ENCODE measurements at regions not wholly inside any gene's neighbourhood (a gene's known extent, or its start where the extent isn't known, plus 50 kb on each side); places are given as distances from the start of the nearest gene placed in this dataset.

DNA sequence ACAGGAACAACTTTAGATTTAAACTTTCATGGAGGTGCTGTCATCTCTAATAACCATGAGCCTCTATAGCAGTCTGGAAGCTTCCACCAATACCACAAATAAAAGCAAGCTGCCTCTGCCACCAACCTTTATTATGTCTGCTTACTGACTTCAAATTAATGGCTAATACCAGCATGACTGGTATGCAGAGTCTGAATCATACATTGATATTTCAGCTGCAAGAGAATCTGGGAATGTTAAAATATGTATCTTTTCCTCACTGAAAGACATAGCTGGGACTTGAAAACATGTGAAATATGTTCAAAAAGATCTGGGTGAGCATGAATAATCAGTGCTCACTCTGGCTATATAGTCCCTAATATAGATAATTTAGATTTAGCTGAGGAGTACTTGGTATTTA lies 488.6 kb downstream of the CDH8 start:
- Mint-ChIP-seq H3K4me1 (no peaks in the 10 kb centered on the region), H3K27ac (no peak overlapping the region), H3K9me3 (peaks cover 0 to 26% (median 8%) of the 10 kb centered on the region in 9 donors), H3K36me3 (no peaks in the 10 kb centered on the region), H3K4me3 (no peak overlapping the region), H3K27me3 (no peaks in the 10 kb centered on the region)
- POLR2A ChIA-PET, result no interaction called here
- DNase-seq (no peak), ATAC-seq (no peak)

DNA sequence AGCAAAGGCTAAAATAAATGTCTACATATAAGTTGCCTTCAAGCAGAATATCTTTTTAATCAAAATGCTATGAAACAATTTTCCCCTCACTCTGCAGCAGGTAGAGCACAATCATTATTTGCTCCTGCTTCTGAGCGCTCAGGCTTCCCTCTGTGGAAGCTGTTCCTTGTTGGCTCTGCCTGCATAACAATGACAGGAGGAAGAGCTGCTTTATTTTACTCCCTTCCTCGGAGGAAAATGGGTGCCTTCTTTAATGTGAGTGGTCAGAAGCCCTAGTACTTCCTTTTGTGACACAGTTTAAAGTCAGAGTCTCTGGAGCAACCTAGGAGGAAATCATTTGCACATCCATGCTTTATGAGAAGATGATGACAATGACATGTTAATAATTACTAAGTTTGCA lies 492.1 kb downstream of the CDH8 start:
- ATAC-seq, result no peak
- no peak overlapping the region for H3K4me3 Mint-ChIP-seq
- no peaks in the 10 kb centered on the region for H3K27me3 Mint-ChIP-seq
- H3K4me1 Mint-ChIP-seq, result no peaks in the 10 kb centered on the region
- H3K27ac Mint-ChIP-seq, result no peak overlapping the region
- no peaks in the 10 kb centered on the region for H3K36me3 Mint-ChIP-seq
- POLR2A ChIA-PET, result no interaction called here
- no peak for DNase-seq
- H3K9me3 Mint-ChIP-seq, result peaks cover 0 to 31% (median 11%) of the 10 kb centered on the region in 9 donors

GRCh38 chr16:61540216-61540615 lies 496.0 kb downstream of the CDH8 start:
- Mint-ChIP-seq H3K36me3 (peaks cover 0 to 4% (median 0%) of the 10 kb centered on the region in 3 donors), H3K27me3 (no peaks in the 10 kb centered on the region), H3K27ac (no peak overlapping the region), H3K4me1 (no peaks in the 10 kb centered on the region), H3K9me3 (peaks cover 11 to 59% (median 24%) of the 10 kb centered on the region in 9 donors), H3K4me3 (no peak overlapping the region)
- DNase-seq (no peak), ATAC-seq (no peak)
- POLR2A ChIA-PET, result no interaction called here

DNA sequence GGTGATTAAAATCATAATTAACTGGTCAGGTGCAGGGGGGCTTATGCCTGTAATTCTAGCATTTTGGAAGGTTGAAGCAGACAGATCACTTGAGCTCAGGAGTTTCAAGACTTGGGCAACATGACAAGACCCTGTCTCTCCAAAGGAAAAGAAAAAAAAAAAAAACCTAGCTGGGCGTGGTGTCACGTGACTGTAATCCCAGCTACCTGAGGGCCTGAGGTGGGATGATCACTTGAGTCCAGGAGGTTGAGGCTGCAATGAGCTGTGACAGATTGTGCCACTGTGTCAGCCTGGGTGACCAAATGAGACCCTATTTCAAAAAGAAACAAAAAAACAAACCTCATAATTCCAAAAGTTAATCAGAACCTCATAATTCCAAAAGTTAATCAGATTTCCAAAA lies 505.5 kb downstream of the CDH8 start:
- H3K27ac Mint-ChIP-seq, result no peak overlapping the region
- peaks cover 12 to 50% (median 23%) of the 10 kb centered on the region in 9 donors for H3K9me3 Mint-ChIP-seq
- H3K4me3 Mint-ChIP-seq, result no peak overlapping the region
- DNase-seq (no peak), ATAC-seq (no peak)
- peaks cover 0 to 10% (median 0%) of the 10 kb centered on the region in 3 donors for H3K36me3 Mint-ChIP-seq
- POLR2A ChIA-PET, result no interaction called here
- no peaks in the 10 kb centered on the region for H3K27me3 Mint-ChIP-seq
- no peaks in the 10 kb centered on the region for H3K4me1 Mint-ChIP-seq

- H3K27ac Mint-ChIP-seq, result no peak overlapping the region
- peaks cover 0 to 19% (median 7%) of the 10 kb centered on the region in 9 donors for H3K9me3 Mint-ChIP-seq
Observed at GRCh38 chr16:61500851-61501250, 535.4 kb downstream of the CDH8 start.

GRCh38 chr16:61480250-61480649 lies 556.0 kb downstream of the CDH8 start:
- no peak overlapping the region for H3K27ac Mint-ChIP-seq
- ATAC-seq (no peak), DNase-seq (no peak)
- H3K9me3 Mint-ChIP-seq, result peaks cover 6 to 49% (median 17%) of the 10 kb centered on the region in 9 donors
- no peaks in the 10 kb centered on the region for H3K4me1 Mint-ChIP-seq
- H3K4me3 Mint-ChIP-seq, result no peak overlapping the region
- peaks cover 0 to 3% (median 0%) of the 10 kb centered on the region in 3 donors for H3K36me3 Mint-ChIP-seq
- POLR2A ChIA-PET, result no interaction called here
- H3K27me3 Mint-ChIP-seq, result no peaks in the 10 kb centered on the region

More at GRCh38 chr16:61500851-61501250, 535.4 kb downstream of the CDH8 start:
- Mint-ChIP-seq H3K4me1 (peaks cover 0 to 2% (median 0%) of the 10 kb centered on the region in 4 donors), H3K36me3 (no peaks in the 10 kb centered on the region), H3K27me3 (no peaks in the 10 kb centered on the region), H3K4me3 (no peak overlapping the region)
- DNase-seq, result no peak
- POLR2A ChIA-PET, result no interaction called here
- ATAC-seq, result no peak

DNA sequence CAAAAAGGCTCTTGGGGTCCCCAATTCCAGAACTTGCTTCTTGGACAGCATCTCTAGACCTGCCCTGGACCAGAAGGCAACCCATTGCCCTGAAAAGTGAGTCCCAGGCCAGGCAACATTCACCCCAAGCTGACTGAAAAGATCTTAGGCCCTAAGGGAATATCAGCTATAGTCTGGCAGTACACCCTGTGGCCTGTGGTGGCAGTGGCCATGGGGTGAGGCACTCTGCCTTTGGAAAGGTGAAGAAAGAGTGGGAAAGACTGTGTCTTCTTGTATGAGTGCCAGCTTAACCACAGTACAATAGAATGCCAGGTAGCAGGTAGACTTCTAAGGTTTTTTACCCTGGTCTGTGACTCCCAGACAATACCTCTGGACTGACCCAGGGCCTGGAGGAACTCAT lies 564.5 kb downstream of the CDH8 start:
- peaks cover 8 to 46% (median 23%) of the 10 kb centered on the region in 9 donors for H3K9me3 Mint-ChIP-seq
- ATAC-seq (no peak), DNase-seq (no peak)
- H3K36me3 Mint-ChIP-seq, result peaks cover 0 to 12% (median 0%) of the 10 kb centered on the region in 3 donors
- H3K4me3 Mint-ChIP-seq, result no peak overlapping the region
- POLR2A ChIA-PET, result no interaction called here
- H3K27me3 Mint-ChIP-seq, result no peaks in the 10 kb centered on the region
- H3K27ac Mint-ChIP-seq, result no peak overlapping the region
- no peaks in the 10 kb centered on the region for H3K4me1 Mint-ChIP-seq

GRCh38 chr16:61471023-61471422 lies 565.2 kb downstream of the CDH8 start:
- Mint-ChIP-seq H3K4me3 (no peak overlapping the region), H3K27me3 (no peaks in the 10 kb centered on the region), H3K27ac (no peak overlapping the region), H3K9me3 (peaks cover 7 to 48% (median 24%) of the 10 kb centered on the region in 9 donors), H3K4me1 (no peaks in the 10 kb centered on the region), H3K36me3 (peaks cover 0 to 9% (median 0%) of the 10 kb centered on the region in 3 donors)
- ATAC-seq (no peak), DNase-seq (no peak)
- POLR2A ChIA-PET, result no interaction called here

GRCh38 chr16:61465285-61465684 lies 571.0 kb downstream of the CDH8 start:
- H3K27ac Mint-ChIP-seq, result no peak overlapping the region
- no peaks in the 10 kb centered on the region for H3K27me3 Mint-ChIP-seq
- no peak for ATAC-seq
- peaks cover 10 to 48% (median 28%) of the 10 kb centered on the region in 9 donors for H3K9me3 Mint-ChIP-seq
- H3K36me3 Mint-ChIP-seq, result peaks cover 0 to 6% (median 0%) of the 10 kb centered on the region in 3 donors
- POLR2A ChIA-PET, result no interaction called here
- H3K4me1 Mint-ChIP-seq, result no peaks in the 10 kb centered on the region
- DNase-seq, result no peak
- no peak overlapping the region for H3K4me3 Mint-ChIP-seq

DNA sequence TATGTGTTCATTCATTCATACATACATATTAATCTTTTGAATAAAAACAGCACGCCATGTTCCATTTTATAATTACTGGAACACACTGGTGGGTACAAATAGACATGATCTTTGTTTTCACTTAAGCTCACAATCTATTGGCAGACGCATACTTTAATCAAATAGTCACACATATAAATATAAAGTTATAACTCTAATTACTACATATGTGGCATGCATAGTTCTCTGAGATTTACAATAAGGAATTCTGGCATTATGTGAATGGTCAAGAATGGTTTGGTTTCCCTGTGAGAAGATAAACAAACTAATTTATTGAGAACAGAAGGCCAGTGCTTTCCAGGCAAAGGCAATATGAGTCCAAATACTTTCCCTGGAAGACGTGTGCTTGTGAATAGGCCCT lies 576.2 kb downstream of the CDH8 start:
- POLR2A ChIA-PET, result no interaction called here

GRCh38 chr16:61435346-61435745 lies 600.9 kb downstream of the CDH8 start:
- Mint-ChIP-seq H3K27me3 (no peaks in the 10 kb centered on the region), H3K36me3 (peaks cover 0 to 8% (median 0%) of the 10 kb centered on the region in 3 donors), H3K9me3 (peaks cover 4 to 33% (median 12%) of the 10 kb centered on the region in 9 donors), H3K4me3 (no peak overlapping the region), H3K4me1 (no peaks in the 10 kb centered on the region), H3K27ac (no peak overlapping the region)
- DNase-seq (no peak), ATAC-seq (no peak)
- POLR2A ChIA-PET, result no interaction called here

More for the DNA sequence above, 576.2 kb downstream of the CDH8 start:
- peaks cover 0 to 14% (median 0%) of the 10 kb centered on the region in 3 donors for H3K36me3 Mint-ChIP-seq
- DNase-seq (no peak), ATAC-seq (no peak)
- peaks cover 6 to 58% (median 30%) of the 10 kb centered on the region in 9 donors for H3K9me3 Mint-ChIP-seq
- no peaks in the 10 kb centered on the region for H3K4me1 Mint-ChIP-seq
- no peaks in the 10 kb centered on the region for H3K27me3 Mint-ChIP-seq
- no peak overlapping the region for H3K27ac Mint-ChIP-seq
- no peak overlapping the region for H3K4me3 Mint-ChIP-seq

DNA sequence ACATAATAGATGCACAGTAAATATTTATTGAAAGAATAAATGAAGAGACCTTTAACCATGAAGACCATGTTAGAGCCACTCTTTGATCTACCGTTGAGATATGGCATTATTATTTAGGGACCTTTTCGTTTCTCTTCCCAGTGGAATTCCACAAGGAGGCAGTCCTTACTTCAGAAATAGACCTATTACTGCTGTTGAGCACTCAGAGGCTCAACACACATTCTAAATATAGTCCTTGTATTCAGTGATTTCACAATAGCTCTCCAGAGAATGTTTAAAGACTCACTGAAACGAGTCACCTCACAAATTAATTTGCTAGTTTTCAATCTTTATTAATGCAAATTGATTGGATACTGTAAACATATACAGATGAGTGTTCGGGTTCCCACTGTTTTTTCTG lies 603.8 kb downstream of the CDH8 start:
- no peak for ATAC-seq
- H3K27me3 Mint-ChIP-seq, result no peaks in the 10 kb centered on the region
- H3K4me1 Mint-ChIP-seq, result no peaks in the 10 kb centered on the region
- no peak for DNase-seq
- no peak overlapping the region for H3K4me3 Mint-ChIP-seq
- H3K36me3 Mint-ChIP-seq, result no peaks in the 10 kb centered on the region
- H3K27ac Mint-ChIP-seq, result no peak overlapping the region
- H3K9me3 Mint-ChIP-seq, result peaks cover 0 to 33% (median 13%) of the 10 kb centered on the region in 9 donors
- POLR2A ChIA-PET, result no interaction called here

- DNase-seq (no peak), ATAC-seq (no peak)
- Mint-ChIP-seq H3K36me3 (no peaks in the 10 kb centered on the region), H3K27ac (no peak overlapping the region), H3K9me3 (peaks cover 5 to 43% (median 26%) of the 10 kb centered on the region in 9 donors), H3K27me3 (no peaks in the 10 kb centered on the region), H3K4me3 (no peak overlapping the region), H3K4me1 (no peaks in the 10 kb centered on the region)
- POLR2A ChIA-PET, result no interaction called here
Observed at GRCh38 chr16:61421111-61421510, 615.1 kb downstream of the CDH8 start.

DNA sequence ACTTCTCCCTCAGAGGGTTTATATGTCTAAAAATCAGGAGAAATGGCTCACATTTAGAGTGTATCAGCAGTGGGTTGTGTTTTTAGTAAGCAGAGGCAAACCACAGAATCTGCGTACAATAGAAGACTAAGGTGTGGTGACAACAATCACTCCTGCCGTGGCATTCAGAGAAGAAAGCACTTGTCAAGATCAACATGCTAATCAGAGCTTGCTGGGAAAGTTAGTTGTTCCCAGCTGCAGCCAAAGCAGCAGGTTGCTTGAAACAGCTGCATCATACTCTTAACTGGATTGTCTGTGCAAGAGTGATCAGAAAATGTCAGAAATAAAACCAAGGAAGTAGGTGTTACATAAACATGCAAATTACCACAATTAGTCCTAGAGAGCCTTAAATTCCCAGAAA lies 616.4 kb downstream of the CDH8 start:
- Mint-ChIP-seq H3K36me3 (no peaks in the 10 kb centered on the region), H3K9me3 (peaks cover 3 to 35% (median 23%) of the 10 kb centered on the region in 9 donors), H3K4me3 (no peak overlapping the region), H3K27me3 (no peaks in the 10 kb centered on the region), H3K27ac (no peak overlapping the region), H3K4me1 (no peaks in the 10 kb centered on the region)
- POLR2A ChIA-PET, result no interaction called here
- no peak for ATAC-seq
- DNase-seq, result no peak

Data from naive thymus-derived CD8-positive, alpha-beta T cell (primary cell).